ENCODE measurements at regions not wholly inside any gene's neighbourhood (a gene's known extent, or its start where the extent isn't known, plus 50 kb on each side); places are given as distances from the start of the nearest gene placed in this dataset.

GRCh38 chrX:149274516-149275105 is 230.5 kb downstream of the IDS start:
- DNase-seq = no peak

GRCh38 chrX:149272690-149273463 is 232.2 kb downstream of the IDS start:
- DNase-seq = no peak

- no peak for DNase-seq
These were observed 237.0 kb downstream of the IDS start for GRCh38 chrX:149267878-149268813.

GRCh38 chrX:149262086-149262485 is 243.0 kb downstream of the IDS start:
- no peak for DNase-seq

GRCh38 chrX:149259241-149259640 is 245.9 kb downstream of the IDS start:
- DNase-seq = no peak

GRCh38 chrX:149255860-149256259 is 249.2 kb downstream of the IDS start:
- no peak for DNase-seq

GRCh38 chrX:149248073-149248625 is 257.0 kb downstream of the IDS start:
- no peak for DNase-seq

- DNase-seq = no peak
These were observed 274.4 kb downstream of the IDS start for GRCh38 chrX:149230689-149231088.

GRCh38 chrX:149223854-149224253 is 281.3 kb downstream of the IDS start:
- DNase-seq = no peak

- no peak for DNase-seq
These were observed 283.1 kb downstream of the IDS start for GRCh38 chrX:149222040-149222439.

- DNase-seq = no peak
These were observed 283.9 kb downstream of the IDS start for GRCh38 chrX:149221230-149221629.

GRCh38 chrX:149213264-149213663 is 291.8 kb downstream of the IDS start:
- DNase-seq = no peak

- peak; percentile 19 for DNase-seq
These were observed 296.8 kb downstream of the IDS start for GRCh38 chrX:149208307-149208706.

- no peak for DNase-seq
These were observed 297.6 kb downstream of the IDS start for GRCh38 chrX:149207518-149207917.

- DNase-seq = no peak
These were observed 299.2 kb downstream of the IDS start for GRCh38 chrX:149205937-149206336.

GRCh38 chrX:149205081-149205480 is 300.0 kb downstream of the IDS start:
- DNase-seq = no peak

GRCh38 chrX:149199734-149200133 is 305.4 kb downstream of the IDS start:
- DNase-seq = no peak

- no peak for DNase-seq
These were observed 305.9 kb downstream of the IDS start for GRCh38 chrX:149198980-149199732.

GRCh38 chrX:149185087-149185486 is 320.0 kb downstream of the IDS start:
- DNase-seq = no peak

- DNase-seq = no peak
These were observed 343.5 kb downstream of the IDS start for GRCh38 chrX:149161435-149162088.

GRCh38 chrX:149157976-149158375 is 347.1 kb downstream of the IDS start:
- no peak for DNase-seq

GRCh38 chrX:149152941-149153340 is 352.2 kb downstream of the IDS start:
- DNase-seq = no peak

Data from hindlimb muscle (tissue), 1 donor.